ENCODE measurements at regions not wholly inside any gene's neighbourhood (a gene's known extent, or its start where the extent isn't known, plus 50 kb on each side); places are given as distances from the start of the nearest gene placed in this dataset.

- Histone ChIP-seq H3K4me1 (peaks cover 3% of the 10 kb centered on the region), H3K27ac (no peak overlapping the region)
- DNase-seq, result no peak
Observed at GRCh38 chr10:94125856-94126255, 132.1 kb downstream of the PLCE1 start.

DNA sequence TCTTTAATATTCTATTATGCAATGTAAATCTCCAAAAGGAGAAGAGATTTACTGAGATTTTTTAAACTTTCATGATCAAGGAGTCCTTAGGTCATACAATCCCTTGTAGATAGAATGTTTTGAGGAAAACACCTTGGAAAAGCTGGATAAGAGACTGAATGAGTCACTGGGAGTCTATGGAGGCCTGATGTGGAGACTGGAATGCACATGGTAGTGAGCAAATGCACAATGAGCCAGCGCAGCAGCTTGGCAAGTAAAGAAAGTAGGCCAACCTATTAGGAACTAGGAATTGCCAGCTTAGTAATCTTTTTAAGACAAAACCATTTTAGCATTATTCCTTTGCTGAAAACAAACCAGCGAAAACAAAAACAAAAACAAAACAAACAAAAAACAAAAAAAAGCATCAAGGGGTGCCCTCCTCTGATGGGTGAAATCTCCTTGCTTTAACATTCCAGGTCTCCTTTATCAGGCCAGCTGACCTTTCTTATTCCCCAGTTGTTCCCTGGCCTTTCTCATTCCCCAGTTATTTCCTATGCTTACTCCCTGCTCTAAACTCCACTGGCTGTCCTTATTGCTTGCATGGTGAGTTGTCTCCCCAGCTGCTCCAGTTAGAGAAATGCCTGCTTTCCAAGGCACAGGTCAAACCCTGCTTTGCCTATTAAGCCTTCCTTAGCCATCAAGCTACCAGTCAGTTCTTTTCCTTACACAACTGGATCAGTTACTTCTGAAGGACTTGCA is 135.8 kb downstream of the PLCE1 start:
- intact Hi-C loops (cut with DNase I; ENCODE audit: low total_unique reads), result no loop called here
- Histone ChIP-seq H3K36me3 (ENCODE audit: low read depth, missing control alignments) (no peaks in the 10 kb centered on the region), H3K4me1 (peaks cover 6% of the 10 kb centered on the region), H3K27ac (no peak overlapping the region), H3K9me3 (no peaks in the 10 kb centered on the region), H3K4me3 (no peak overlapping the region), H3K27me3 (no peaks in the 10 kb centered on the region)
- WGBS, 2 donors, result 81 to 90% methylated on average over 2 of the region's 2 CpGs
- DNase-seq, result no peak
- TF ChIP-seq POLR2A (IDR thresholded peaks at IDR 0.05) (no peak), CTCF (IDR thresholded peaks at IDR 0.05) (no peak)

More at GRCh38 chr10:94125856-94126255, 132.1 kb downstream of the PLCE1 start:
- TF ChIP-seq POLR2A (IDR thresholded peaks at IDR 0.05) (no peak), CTCF (IDR thresholded peaks at IDR 0.05) (no peak)
- intact Hi-C loops (cut with DNase I; ENCODE audit: low total_unique reads), result no loop called here
- H3K27me3 ChIP-seq, result no peaks in the 10 kb centered on the region
- H3K9me3 ChIP-seq, result no peaks in the 10 kb centered on the region
- no peak overlapping the region for H3K4me3 ChIP-seq
- H3K36me3 ChIP-seq (ENCODE audit: low read depth, missing control alignments), result no peaks in the 10 kb centered on the region

DNA sequence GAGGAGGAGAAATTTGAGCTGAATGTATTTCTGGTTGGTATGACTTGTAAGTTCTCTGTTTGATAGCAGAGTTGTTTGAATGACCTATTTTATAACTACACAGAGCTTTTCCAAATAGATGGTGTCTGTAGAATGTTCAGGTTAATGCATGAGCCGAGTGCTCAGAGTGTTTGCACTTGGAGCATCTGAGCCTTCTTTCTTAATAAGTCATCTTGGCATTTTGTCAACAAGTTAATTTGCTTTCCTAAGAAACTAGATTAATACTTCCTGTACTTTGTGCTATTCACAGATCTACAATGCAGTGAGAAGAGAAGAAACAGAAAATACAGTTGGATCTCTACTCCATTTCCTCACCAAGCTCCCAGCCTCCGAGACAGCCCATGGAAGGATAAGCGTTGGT is 138.2 kb downstream of the PLCE1 start:
- H3K4me3 ChIP-seq, result no peak overlapping the region
- no peaks in the 10 kb centered on the region for H3K27me3 ChIP-seq
- intact Hi-C loops (cut with DNase I; ENCODE audit: low total_unique reads), result no loop called here
- no peak for DNase-seq
- H3K27ac ChIP-seq, result no peak overlapping the region
- no peaks in the 10 kb centered on the region for H3K36me3 ChIP-seq (ENCODE audit: low read depth, missing control alignments)
- H3K9me3 ChIP-seq, result no peaks in the 10 kb centered on the region
- peaks cover 6% of the 10 kb centered on the region for H3K4me1 ChIP-seq
- 48 to 70% methylated on average over 3 of the region's 3 CpGs for WGBS, 2 donors
- TF ChIP-seq POLR2A (IDR thresholded peaks at IDR 0.05), result no peak
- TF ChIP-seq CTCF (IDR thresholded peaks at IDR 0.05), result no peak

DNA sequence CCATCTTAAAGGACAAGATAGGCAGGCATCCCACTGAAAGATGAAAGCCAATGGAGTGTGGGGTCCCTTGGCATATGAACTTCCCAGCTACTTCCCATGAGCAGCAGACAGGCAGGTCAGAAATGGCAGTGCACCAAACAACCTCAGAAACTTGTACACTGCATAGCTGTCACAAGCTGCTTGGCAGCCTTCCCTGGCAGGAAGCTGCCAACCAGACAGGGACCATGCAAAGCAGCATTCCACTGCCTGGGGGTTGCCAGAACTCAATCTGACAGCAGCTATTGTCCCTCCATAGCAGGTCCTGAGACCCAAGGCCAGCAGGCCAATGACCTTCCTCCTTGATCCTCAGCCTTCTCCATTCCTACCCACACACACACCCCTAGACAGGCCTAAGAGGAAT is 139.5 kb downstream of the PLCE1 start:
- DNase-seq, result peak; percentile 76
- H3K36me3 ChIP-seq (ENCODE audit: low read depth, missing control alignments), result no peaks in the 10 kb centered on the region
- no peak for TF ChIP-seq POLR2A (IDR thresholded peaks at IDR 0.05)
- no peak for TF ChIP-seq CTCF (IDR thresholded peaks at IDR 0.05)
- H3K9me3 ChIP-seq, result no peaks in the 10 kb centered on the region
- no peak overlapping the region for H3K27ac ChIP-seq
- H3K4me3 ChIP-seq, result no peak overlapping the region
- H3K27me3 ChIP-seq, result no peaks in the 10 kb centered on the region
- H3K4me1 ChIP-seq, result peaks cover 6% of the 10 kb centered on the region
- intact Hi-C loops (cut with DNase I; ENCODE audit: low total_unique reads), result no loop called here

DNA sequence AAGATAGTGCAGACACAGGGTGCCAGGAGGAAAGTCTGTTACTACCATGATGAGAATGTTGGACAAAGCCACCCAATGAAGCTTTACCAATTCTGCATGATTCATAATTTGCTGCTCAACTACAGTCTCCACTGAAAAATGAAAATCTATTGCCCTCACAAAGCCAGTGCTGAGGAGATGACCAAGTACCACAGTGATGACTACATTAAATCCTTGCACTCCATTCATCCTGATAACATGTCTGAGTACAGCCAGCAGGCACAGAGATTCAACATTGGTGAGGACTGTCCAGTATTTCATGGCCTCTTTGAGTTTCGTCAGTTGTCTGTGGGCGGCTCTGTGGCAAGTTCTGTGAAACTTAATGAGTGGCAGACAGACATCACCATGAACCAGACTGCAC is 144.0 kb downstream of the PLCE1 start:
- H3K4me1 ChIP-seq, result peaks cover 6% of the 10 kb centered on the region
- H3K27ac ChIP-seq, result no peak overlapping the region
- no peaks in the 10 kb centered on the region for H3K27me3 ChIP-seq
- WGBS, 2 donors, result 87 to 93% methylated on average over 2 of the region's 2 CpGs
- H3K4me3 ChIP-seq, result no peak overlapping the region
- DNase-seq, result no peak
- H3K9me3 ChIP-seq, result no peaks in the 10 kb centered on the region
- intact Hi-C loops (cut with DNase I; ENCODE audit: low total_unique reads), result no loop called here
- TF ChIP-seq POLR2A (IDR thresholded peaks at IDR 0.05) (no peak), CTCF (IDR thresholded peaks at IDR 0.05) (no peak)
- no peaks in the 10 kb centered on the region for H3K36me3 ChIP-seq (ENCODE audit: low read depth, missing control alignments)

Measured in testis (tissue), 2 donors.